ENCODE measurements at regions not wholly inside any gene's neighbourhood (a gene's known extent, or its start where the extent isn't known, plus 50 kb on each side); places are given as distances from the start of the nearest gene placed in this dataset.

DNA sequence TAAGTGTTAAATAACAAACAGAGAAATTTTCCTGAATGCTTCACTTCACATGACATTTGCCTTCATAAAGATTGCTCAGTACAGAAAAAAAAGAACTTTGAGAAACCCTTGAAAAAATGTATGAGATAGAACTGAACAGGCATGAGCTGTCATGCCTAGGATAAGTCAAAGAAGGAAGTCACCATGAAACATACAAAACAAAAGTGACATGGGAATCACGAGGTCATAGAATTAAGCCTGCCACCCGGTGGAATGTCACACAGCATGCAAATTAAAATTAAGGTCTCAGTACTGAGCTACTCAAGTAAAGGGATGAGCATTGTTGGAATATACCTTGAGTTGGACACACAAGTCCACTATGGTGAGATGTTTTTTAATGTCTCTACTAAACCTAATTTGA, 652.5 kb upstream of the NECTIN3 start:
- no peak for DNase-seq
- no peaks in the 10 kb centered on the region for H3K4me1 ChIP-seq
- H3K27me3 ChIP-seq = no peaks in the 10 kb centered on the region
- no peak overlapping the region for H3K4me3 ChIP-seq
- TF ChIP-seq POLR2A (IDR thresholded peaks at IDR 0.05) (no peak), POLR2AphosphoS5 (IDR thresholded peaks at IDR 0.05) (no peak), EP300 (IDR thresholded peaks at IDR 0.05) (no peak), CTCF (IDR thresholded peaks at IDR 0.05) (no peak)
- ATAC-seq (ENCODE audit: low FRiP score in 2 of 2) = no peak
- no peaks in the 10 kb centered on the region for H3K36me3 ChIP-seq
- no peak overlapping the region for H3K27ac ChIP-seq
- H3K9me3 ChIP-seq = no peaks in the 10 kb centered on the region
- WGBS, 2 donors = 57% methylated on average over 2 of the region's 2 CpGs

GRCh38 chr3:110419601-110420000, 652.0 kb upstream of the NECTIN3 start:
- H3K27ac ChIP-seq = no peak overlapping the region
- DNase-seq = no peak
- H3K4me1 ChIP-seq = no peaks in the 10 kb centered on the region
- no peaks in the 10 kb centered on the region for H3K9me3 ChIP-seq
- no peak for ATAC-seq (ENCODE audit: low FRiP score in 2 of 2)
- H3K36me3 ChIP-seq = no peaks in the 10 kb centered on the region
- no peaks in the 10 kb centered on the region for H3K27me3 ChIP-seq
- TF ChIP-seq POLR2AphosphoS5 (IDR thresholded peaks at IDR 0.05) (no peak), EP300 (IDR thresholded peaks at IDR 0.05) (no peak), CTCF (IDR thresholded peaks at IDR 0.05) (no peak), POLR2A (IDR thresholded peaks at IDR 0.05) (no peak)
- H3K4me3 ChIP-seq = no peak overlapping the region
- 68 to 80% methylated on average over 2 of the region's 2 CpGs for WGBS, 2 donors

DNA sequence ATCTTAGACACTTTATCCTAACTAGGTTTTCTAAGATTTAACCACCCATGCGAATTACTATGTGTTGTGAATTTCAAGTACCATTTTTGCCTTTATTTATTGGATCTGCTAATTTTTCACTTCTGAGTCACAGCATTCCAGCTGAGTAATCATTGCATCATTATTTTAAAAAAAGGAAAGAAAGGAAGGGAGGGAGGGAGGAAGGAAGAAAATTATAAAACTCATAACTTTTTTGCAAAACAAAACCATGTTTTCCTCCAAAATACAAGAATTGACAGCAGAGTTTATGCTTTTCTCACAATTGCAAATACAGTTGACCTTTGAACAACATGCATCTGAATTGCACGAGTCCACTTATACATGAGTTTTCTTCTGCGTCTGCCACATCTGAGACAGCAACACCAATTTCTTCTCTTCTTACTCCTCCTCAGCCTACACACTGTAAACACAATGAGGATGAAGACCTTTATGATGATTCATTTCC, 651.4 kb upstream of the NECTIN3 start:
- Histone ChIP-seq H3K27me3 (no peaks in the 10 kb centered on the region), H3K9me3 (no peaks in the 10 kb centered on the region), H3K36me3 (no peaks in the 10 kb centered on the region), H3K27ac (no peak overlapping the region), H3K4me3 (no peak overlapping the region), H3K4me1 (no peaks in the 10 kb centered on the region)
- WGBS, 2 donors = 77 to 86% methylated on average over 3 of the region's 3 CpGs
- peak in 1 of 2 donors; percentile 72 for ATAC-seq (ENCODE audit: low FRiP score in 2 of 2)
- no peak for TF ChIP-seq POLR2AphosphoS5 (IDR thresholded peaks at IDR 0.05)
- no peak for TF ChIP-seq EP300 (IDR thresholded peaks at IDR 0.05)
- no peak for TF ChIP-seq POLR2A (IDR thresholded peaks at IDR 0.05)
- TF ChIP-seq CTCF (IDR thresholded peaks at IDR 0.05) = no peak
- no peak for DNase-seq

GRCh38 chr3:110423276-110423675, 648.3 kb upstream of the NECTIN3 start:
- Histone ChIP-seq H3K4me3 (no peak overlapping the region), H3K27ac (no peak overlapping the region), H3K36me3 (no peaks in the 10 kb centered on the region), H3K4me1 (no peaks in the 10 kb centered on the region), H3K9me3 (no peaks in the 10 kb centered on the region), H3K27me3 (no peaks in the 10 kb centered on the region)
- no peak for DNase-seq
- TF ChIP-seq POLR2AphosphoS5 (IDR thresholded peaks at IDR 0.05) (no peak), POLR2A (IDR thresholded peaks at IDR 0.05) (no peak)
- ATAC-seq (ENCODE audit: low FRiP score in 2 of 2) = no peak
- WGBS, 2 donors = 89 to 94% methylated on average over 2 of the region's 2 CpGs

GRCh38 chr3:110430146-110430545, 641.5 kb upstream of the NECTIN3 start:
- 65 to 75% methylated on average over 1 of the region's 1 CpG for whole genome bisulfite sequencing, 2 donors
- Histone ChIP-seq H3K27ac (no peak overlapping the region), H3K27me3 (no peaks in the 10 kb centered on the region), H3K4me3 (no peak overlapping the region), H3K9me3 (no peaks in the 10 kb centered on the region), H3K36me3 (no peaks in the 10 kb centered on the region), H3K4me1 (no peaks in the 10 kb centered on the region)
- TF ChIP-seq CTCF (IDR thresholded peaks at IDR 0.05) (no peak), POLR2AphosphoS5 (IDR thresholded peaks at IDR 0.05) (no peak), POLR2A (IDR thresholded peaks at IDR 0.05) (no peak), EP300 (IDR thresholded peaks at IDR 0.05) (no peak)
- ATAC-seq (ENCODE audit: low FRiP score in 2 of 2) (no peak), DNase-seq (no peak)
